HG02884 (cell line): ENCODE measurements at regions not wholly inside any gene's neighbourhood (a gene's known extent, or its start where the extent isn't known, plus 50 kb on each side); places are given as distances from the start of the nearest gene placed in this dataset.
A peak's percentile ranks its signal among the peaks of the same experiment; 100 is the strongest.

Source experiments
- ATAC-seq: cut with Tn5 transposase; IDR thresholded peaks from one replicate; pipeline ENCODE4 v1.9.1; 2021; ENCODE audit warnings: mild to moderate bottlenecking, moderate library complexity; ENCODE audit not compliant: unreplicated experiment

DNA sequence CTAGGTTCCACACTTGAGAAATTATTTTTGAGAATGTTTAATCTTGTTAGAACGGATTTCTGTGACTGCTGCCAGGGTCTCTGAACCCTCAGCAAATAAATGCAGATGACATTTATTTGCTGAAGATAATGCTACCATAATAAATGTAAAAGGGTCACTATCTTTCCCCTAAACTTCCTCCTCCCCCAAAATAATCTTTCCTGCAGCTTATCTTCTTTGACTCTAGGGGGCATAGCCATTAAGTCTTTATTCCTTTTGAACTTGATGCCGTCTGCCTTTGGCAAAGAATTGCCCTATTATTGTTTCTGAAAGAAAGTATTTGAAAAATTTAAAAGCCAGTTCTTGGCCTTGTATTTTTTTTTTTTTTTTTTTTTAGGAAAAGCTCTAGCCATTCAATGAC is 63.6 kb upstream of the ACSL3 start:
- peak; percentile 62 for ATAC-seq

DNA sequence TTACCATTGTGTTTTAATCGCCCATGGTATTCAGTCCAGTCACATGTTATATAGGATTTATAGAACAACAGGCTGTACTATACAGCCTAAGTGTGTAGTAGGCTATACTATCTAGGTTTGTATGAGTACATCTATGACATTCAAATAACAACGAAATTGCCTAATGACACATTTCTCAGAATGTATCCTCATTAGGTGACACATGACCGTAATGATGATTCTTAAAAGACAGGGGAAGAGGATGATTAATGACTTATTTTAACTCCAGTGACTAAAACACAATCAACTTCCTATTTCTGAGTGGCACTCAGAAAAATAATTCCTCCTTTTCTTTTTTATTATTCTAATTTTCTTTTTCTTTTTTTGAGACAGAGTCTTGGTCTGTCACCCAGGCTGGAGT is 63.0 kb upstream of the ACSL3 start:
- ATAC-seq, result no peak

DNA sequence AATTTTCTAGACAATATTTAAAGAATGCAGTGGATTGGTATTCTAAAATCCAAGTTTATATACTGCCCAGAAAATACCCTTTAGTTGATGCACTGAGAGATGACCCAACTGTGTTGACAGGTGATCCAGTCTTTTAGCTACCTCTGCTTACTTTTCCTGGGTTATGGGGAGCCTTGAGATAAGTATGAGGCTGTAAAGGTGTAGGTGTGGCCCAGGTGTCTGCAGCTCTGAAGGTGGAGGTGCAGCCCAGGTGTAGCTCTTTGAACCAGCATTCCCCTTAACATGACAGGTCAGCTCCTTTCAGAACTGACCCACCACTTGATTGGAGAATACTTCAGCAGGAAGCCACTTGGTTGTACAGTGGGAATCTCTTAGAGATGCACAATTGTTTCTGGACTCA is 62.3 kb upstream of the ACSL3 start:
- no peak for ATAC-seq

DNA sequence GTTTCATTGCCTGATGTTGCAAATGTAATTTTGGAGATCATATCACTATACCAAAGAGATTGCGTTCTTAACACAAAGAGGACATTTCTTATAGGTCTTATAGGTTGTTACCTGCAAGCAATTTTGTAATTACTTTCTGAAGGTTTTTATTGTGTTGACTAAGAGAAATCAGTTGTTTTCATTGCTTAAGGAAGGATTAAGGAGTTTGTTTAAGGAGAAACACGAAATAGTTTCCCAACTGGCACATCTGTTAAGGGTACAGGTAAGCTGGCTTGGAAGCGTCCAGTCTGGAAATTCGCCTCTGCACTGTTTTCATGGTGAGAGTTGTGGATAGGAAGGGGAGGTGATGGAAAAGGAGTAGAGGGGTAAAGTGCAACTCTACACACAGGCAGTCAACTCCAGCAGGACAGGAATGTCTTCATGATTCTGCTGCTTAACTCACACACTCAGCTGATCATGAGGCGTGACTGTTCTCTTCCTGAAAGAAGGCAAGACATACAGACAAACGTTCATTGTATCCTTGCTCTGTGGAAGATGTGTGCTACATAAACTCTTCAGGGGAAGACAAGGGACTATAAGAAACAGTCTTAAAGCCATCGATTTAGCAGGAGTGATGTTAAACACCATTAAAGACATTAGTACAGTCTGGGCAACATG is 61.4 kb upstream of the ACSL3 start:
- ATAC-seq, result no peak

DNA sequence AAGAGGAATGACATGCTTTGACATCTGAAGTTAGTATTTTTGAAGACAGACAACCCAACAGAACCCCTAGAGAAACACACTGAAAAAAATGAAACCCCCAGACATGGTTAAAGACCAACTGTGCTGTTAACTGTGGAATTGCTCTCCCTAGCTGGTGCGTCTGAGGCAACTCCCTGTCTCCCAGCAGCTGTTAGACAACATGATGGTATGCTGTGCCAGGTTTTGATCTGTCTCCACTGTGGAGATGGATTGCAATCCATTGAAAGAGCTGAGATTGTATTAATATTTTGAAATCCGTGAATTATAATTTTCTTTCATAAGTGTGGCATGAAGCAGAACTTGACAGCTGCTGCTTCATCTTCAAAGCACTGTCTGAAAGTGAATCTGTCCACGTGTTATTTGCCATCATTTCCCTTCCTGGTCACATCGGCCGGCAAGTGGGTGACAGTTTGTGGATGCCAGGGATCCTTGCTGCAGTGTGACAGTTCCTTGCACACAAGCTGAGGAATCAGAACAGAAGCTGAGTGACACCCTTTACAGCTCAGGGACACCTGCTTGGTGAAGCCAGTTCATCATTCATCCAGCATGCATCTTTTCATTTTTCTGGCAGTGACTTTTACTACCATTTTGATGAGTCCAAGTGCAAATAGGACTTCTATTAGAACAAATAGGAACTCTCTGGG is 58.2 kb upstream of the ACSL3 start:
- no peak for ATAC-seq

DNA sequence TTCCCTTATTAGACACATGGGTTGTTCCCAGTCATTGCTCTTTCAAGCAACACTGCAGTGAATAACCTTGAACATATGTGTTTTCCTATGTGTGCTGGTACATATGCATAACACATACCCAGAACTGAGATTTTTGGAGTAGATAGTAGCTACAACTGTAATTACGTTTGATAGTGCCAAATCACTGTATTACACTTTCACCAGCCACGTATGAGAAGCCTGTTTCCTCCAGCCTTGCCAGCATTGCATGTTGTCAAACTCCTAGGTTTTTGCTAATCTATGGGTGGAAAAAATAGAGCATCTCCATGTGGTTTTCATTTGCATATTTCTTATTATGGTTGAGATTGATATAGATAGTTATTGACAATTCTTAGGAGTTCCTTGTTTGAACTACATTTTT is 56.5 kb upstream of the ACSL3 start:
- ATAC-seq, result no peak

DNA sequence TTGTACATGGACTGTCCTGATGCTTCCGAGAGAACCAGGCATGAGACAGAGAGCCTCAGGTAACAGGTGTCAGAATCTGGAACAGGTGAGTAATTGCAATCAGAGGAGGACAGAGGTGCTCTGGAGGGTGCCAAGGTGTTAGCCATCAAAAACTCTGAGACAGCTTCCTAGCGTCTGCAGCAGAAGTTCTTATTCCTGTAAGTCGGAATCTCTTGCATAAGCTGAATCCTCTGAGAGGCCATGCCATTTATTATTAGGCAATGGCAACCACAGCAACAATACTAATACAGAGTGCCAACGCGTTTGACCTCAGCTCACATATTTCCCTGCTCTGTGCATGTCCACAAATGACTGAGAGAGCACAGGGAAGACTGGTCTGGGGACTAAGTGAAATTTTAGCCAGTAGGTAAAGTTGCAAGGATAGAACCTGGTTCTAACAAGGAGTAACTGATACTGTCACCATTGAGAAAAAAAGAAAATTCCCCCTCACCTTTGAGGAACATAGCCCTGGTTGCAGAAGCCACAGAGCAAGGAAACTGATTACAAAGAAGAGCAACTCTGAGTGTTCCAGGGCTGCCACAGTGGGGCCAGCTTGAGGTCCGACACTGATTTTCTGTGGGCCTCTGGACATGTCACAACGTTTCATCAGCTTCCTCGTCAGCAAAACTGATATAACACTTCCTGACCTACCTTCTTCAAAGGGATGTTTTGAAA is 55.1 kb upstream of the ACSL3 start:
- ATAC-seq, result no peak

DNA sequence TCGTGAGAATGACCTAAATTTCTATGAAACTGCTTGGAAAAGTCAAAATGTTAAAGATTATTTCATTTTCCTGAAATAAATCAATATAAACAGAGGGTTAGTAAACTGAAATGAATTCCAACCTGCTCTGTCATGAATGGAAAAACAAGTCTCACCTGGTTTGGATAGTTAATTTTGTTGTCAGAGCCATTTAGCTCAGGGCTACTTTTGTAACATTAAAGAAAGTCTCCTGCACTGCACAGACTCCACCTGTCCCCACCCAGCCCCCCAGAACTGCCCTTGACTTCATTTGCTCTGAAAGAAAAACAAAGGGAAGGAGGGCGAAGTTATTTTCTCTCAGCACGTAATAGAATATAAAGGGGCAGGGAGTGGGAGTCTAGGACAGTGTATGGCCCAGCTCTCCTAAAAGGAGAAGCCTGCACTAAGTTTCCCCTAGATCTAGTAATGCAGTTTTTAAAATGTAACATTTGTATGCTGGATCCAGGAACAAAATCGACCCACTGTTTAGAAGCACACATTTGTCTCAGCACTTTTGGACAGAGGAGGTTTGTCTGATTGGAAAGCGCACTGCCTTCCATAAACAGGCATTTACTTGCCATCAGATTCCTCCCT is 54.2 kb upstream of the ACSL3 start:
- no peak for ATAC-seq

DNA sequence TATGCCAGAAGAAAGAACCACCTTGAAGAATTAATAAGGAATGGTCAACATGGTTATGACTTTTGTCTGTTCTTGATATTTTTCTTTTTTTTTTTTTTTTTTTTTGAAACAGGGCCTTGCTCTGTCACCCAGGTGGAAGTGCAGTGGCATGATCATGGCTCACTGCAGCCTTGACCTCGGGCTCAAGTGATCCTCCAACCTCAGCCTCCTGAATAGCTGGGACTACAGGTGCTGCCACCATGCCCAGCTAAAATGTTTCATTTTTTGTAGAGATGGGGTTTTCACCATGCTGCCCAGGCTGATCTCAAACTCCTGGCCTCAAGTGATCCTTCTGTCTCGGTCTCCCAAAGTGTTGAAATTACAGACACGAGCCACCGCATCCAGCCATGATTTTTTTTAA is 53.4 kb upstream of the ACSL3 start:
- no peak for ATAC-seq

DNA sequence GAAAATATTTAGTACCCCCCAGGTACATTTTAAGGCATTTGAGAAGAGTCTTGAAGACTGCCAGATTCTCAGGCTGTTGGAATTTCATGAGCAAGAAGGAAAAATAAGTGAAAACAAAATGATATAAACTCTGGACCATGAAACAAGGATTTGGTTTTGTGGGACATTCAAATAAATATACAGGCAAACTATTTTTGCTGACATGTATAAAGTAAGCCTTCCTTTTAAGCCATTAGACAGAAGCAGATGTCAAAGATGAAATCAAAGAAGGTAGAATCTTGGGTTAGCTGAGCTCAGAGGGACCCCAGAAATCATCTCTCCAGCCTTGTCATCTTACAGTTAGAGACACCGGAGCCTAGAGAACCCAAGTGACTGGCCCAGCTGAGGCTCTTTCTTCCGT is 51.3 kb upstream of the ACSL3 start:
- no peak for ATAC-seq

DNA sequence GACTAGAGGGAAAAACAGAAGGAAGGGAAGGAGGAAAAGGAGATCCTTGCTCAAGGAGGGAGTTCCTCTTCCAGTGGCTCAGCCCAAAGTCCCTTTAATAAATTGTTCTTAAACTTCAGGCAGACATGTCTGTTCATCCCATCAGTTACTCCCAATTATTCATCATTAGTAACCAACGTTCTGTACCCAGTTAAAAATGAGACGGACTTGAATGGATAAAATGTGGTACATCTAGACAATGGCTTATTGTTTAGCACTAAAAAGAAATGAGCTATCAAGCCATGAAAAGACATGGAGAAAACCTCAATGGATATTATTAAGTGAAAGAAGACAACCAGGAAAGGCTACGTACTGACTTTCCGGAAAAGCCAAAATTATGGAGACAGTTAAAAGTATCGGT is 50.8 kb upstream of the ACSL3 start:
- ATAC-seq, result no peak
